PC-9 (cell line): ENCODE measurements at regions not wholly inside any gene's neighbourhood (a gene's known extent, or its start where the extent isn't known, plus 50 kb on each side); places are given as distances from the start of the nearest gene placed in this dataset.

Source experiments
- EZH2 ChIP-seq: fragments of 200-600 bp; sonication (generic); IDR thresholded peaks from 2 replicates; pipeline ENCODE4 v1.8.0; 2017; ENCODE audit warnings: antibody characterized with exemption, low read depth
- TF ChIP-seq, protein P1 (sequence below): fragments of 200-600 bp; sonication (generic); conservative IDR thresholded peaks from 2 replicates; pipeline ENCODE4 v1.6.1; 2017; ENCODE audit warnings: mixed run types, antibody characterized with exemption, mild to moderate bottlenecking, moderate library complexity

DNA sequence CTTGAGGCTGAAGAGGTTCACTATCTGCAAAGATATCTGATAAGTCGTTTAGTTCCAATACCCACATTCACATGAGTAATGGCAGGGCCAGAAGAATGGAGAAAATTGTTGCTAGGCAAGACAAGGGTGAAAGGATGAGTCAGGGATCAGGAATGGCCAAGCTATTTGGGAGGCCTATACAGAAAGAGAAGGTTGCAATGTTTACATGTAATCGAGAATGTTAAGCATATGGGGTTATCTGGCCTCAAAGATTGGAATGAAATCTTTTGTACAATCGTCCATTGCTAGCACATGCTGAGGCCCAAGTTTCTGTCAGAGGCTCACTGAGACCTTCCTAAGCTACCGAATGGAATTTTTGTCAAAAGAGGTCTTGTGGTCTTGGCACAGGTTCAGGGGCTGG lies 299.9 kb upstream of the PLD5 start:
- TF ChIP-seq, protein P1, sequence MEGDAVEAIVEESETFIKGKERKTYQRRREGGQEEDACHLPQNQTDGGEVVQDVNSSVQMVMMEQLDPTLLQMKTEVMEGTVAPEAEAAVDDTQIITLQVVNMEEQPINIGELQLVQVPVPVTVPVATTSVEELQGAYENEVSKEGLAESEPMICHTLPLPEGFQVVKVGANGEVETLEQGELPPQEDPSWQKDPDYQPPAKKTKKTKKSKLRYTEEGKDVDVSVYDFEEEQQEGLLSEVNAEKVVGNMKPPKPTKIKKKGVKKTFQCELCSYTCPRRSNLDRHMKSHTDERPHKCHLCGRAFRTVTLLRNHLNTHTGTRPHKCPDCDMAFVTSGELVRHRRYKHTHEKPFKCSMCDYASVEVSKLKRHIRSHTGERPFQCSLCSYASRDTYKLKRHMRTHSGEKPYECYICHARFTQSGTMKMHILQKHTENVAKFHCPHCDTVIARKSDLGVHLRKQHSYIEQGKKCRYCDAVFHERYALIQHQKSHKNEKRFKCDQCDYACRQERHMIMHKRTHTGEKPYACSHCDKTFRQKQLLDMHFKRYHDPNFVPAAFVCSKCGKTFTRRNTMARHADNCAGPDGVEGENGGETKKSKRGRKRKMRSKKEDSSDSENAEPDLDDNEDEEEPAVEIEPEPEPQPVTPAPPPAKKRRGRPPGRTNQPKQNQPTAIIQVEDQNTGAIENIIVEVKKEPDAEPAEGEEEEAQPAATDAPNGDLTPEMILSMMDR = no peak
- TF ChIP-seq EZH2 = no peak
